GM12891 (cell line): ENCODE measurements at regions not wholly inside any gene's neighbourhood (a gene's known extent, or its start where the extent isn't known, plus 50 kb on each side); places are given as distances from the start of the nearest gene placed in this dataset.

ENCODE experiments used
- POLR2A ChIP-seq: IDR thresholded peaks from 2 replicates; pipeline ENCODE4 v1.6.1; 2011; ENCODE audit warnings: low read depth, low read length, control low read depth
- POLR2AphosphoS5 ChIP-seq: IDR thresholded peaks from 2 replicates; pipeline ENCODE4 v1.6.1; 2011; ENCODE audit warnings: low read depth, low read length, control low read depth

GRCh38 chr12:126112849-126113248 is 1047.6 kb downstream of the AACS start:
- TF ChIP-seq POLR2AphosphoS5, result no peak
- no peak for TF ChIP-seq POLR2A
